HCT116 (cell line): ENCODE measurements at regions not wholly inside any gene's neighbourhood (a gene's known extent, or its start where the extent isn't known, plus 50 kb on each side); places are given as distances from the start of the nearest gene placed in this dataset.

ENCODE experiments used
- ATAC-seq: fragments of 200-7000 bp; cut with Tn5 transposase; 2 replicates; pipeline ENCODE4 v1.9.1; 2020; ENCODE audit warnings: mild to moderate bottlenecking, moderate library complexity
- BruUV-seq: library from RNA; stranded (reverse); fragments of 400-500 nt; replicated peaks from 2 replicates; lab custom pipeline; 2021; lab: Mats Ljungman, UMichigan
- CTCF ChIA-PET: fragments of 300-600 bp; sonication (Branson Sonifier 250); formaldehyde crosslinking; loops from one replicate; lab custom pipeline; 2021; ENCODE audit warnings: antibody characterized with exemption; lab: Charles Lee
- POLR2A ChIA-PET: fragments of 300-600, 350-600 bp; sonication (Branson Sonifier 250); formaldehyde crosslinking; loops from one replicate; lab custom pipeline; 2021; ENCODE audit warnings: antibody characterized with exemption; lab: Charles Lee
- RAD21 ChIA-PET, 2 experiments: fragments of 300-600 bp; sonication (Branson Sonifier 250); formaldehyde crosslinking; loops; one replicate each; lab custom pipeline; 2023; ENCODE audit warnings: low total read pairs in 2 of 2; ENCODE audit not compliant: uncharacterized antibody in 2 of 2, unreplicated experiment in 2 of 2, low non-redundant PET in 1 of 2; lab: Charles Lee
- DNase-seq: peaks from one replicate; pipeline ENCODE4 v3.0.0-alpha.2; 2010; ENCODE audit warnings: low read depth, low spot score
- H2AFZ ChIP-seq: fragments of 200-600 bp; shearing (Covaris generic), sonication (generic); 2 replicates; pipeline ENCODE4 v1.6.1; 2017; ENCODE audit warnings: low read depth, mixed run types, mixed read lengths, antibody characterized with exemption, low read length; ENCODE audit not compliant: poor library complexity, severe bottlenecking
- H3K27ac ChIP-seq: 2 replicates; pipeline ENCODE4 v1.5.1; 2012; ENCODE audit warnings: low read depth, low read length
- H3K27me3 ChIP-seq: fragments of 200-600 bp; sonication (generic); 2 replicates; pipeline ENCODE4 v1.6.1; 2016; ENCODE audit warnings: mixed run types, low read length, mixed read lengths; ENCODE audit not compliant: insufficient read depth
- H3K36me3 ChIP-seq, 2 experiments: fragments of 200-500 bp in 1 of 2; fragments of 200-600 bp in 1 of 2; sonication (Bioruptor generic) in 1 of 2; sonication (generic) in 1 of 2; 2 replicates each; pipeline versions ENCODE4 v1.5.1 to v1.6.1; 2014 to 2016; ENCODE audit warnings: low read length in 2 of 2, inconsistent platforms in 1 of 2, mixed read lengths in 1 of 2, mixed run types in 1 of 2; ENCODE audit not compliant: insufficient read depth in 2 of 2, control insufficient read depth in 1 of 2
- H3K4me1 ChIP-seq, 2 experiments: fragments of 200-600 bp in 1 of 2; sonication (generic) in 1 of 2; 2 replicates each; pipeline versions ENCODE4 v1.5.1 to v1.6.1; 2012 to 2017; ENCODE audit warnings: low read length in 2 of 2, inconsistent platforms in 1 of 2, mild to moderate bottlenecking in 1 of 2, mixed read lengths in 1 of 2, mixed run types in 1 of 2, moderate library complexity in 1 of 2; ENCODE audit not compliant: insufficient read depth in 2 of 2, control insufficient read depth in 1 of 2
- H3K4me2 ChIP-seq: fragments of 200-600 bp; sonication (generic); 2 replicates; pipeline ENCODE4 v1.6.1; 2017; ENCODE audit warnings: mixed run types, low read length, mixed read lengths
- H3K4me3 ChIP-seq, 2 experiments: fragments of 200-600 bp in 1 of 2; sonication (generic) in 1 of 2; replicated peaks in 1 of 2; 2 replicates each; pipeline ENCODE4 v1.5.1; 2011 to 2016; ENCODE audit warnings: low read length in 2 of 2, control low read depth in 1 of 2, low read depth in 1 of 2, mild to moderate bottlenecking in 1 of 2, mixed read lengths in 1 of 2, mixed run types in 1 of 2
- H3K79me2 ChIP-seq: fragments of 200-600 bp; sonication (generic); 2 replicates; pipeline ENCODE4 v1.6.1; 2017; ENCODE audit warnings: mild to moderate bottlenecking, mixed run types, low read length, moderate library complexity, mixed read lengths; ENCODE audit not compliant: insufficient read depth
- H3K9ac ChIP-seq: fragments of 200-600 bp; sonication (generic); 2 replicates; pipeline ENCODE4 v1.6.1; 2016; ENCODE audit warnings: low read length, mixed read lengths
- H3K9me2 ChIP-seq: fragments of 200-600 bp; sonication (generic), shearing (Covaris generic); 2 replicates; pipeline ENCODE4 v1.6.1; 2017; ENCODE audit warnings: mixed run types, mild to moderate bottlenecking, moderate library complexity; ENCODE audit not compliant: insufficient read depth
- H3K9me3 ChIP-seq, 2 experiments: fragments of 200-500 bp in 1 of 2; fragments of 200-600 bp in 1 of 2; sonication (Bioruptor generic) in 1 of 2; sonication (generic) in 1 of 2; 2 replicates each; pipeline ENCODE4 v1.6.1; 2014 to 2017; ENCODE audit warnings: low read length in 2 of 2, mixed read lengths in 2 of 2, inconsistent platforms in 1 of 2, low read depth in 1 of 2, mild to moderate bottlenecking in 1 of 2, mixed run types in 1 of 2, moderate library complexity in 1 of 2; ENCODE audit not compliant: control insufficient read depth in 1 of 2, insufficient read depth in 1 of 2
- H4K20me1 ChIP-seq: fragments of 200-600 bp; sonication (generic), shearing (Covaris generic); 2 replicates; pipeline ENCODE4 v1.6.1; 2017; ENCODE audit warnings: mixed run types, mild to moderate bottlenecking, moderate library complexity; ENCODE audit not compliant: insufficient read depth
- CEBPB ChIP-seq: IDR thresholded peaks from 2 replicates; pipeline ENCODE4 v1.6.1; 2012; ENCODE audit warnings: low read depth
- ELF1 ChIP-seq: IDR thresholded peaks from 2 replicates; pipeline ENCODE4 v1.6.1; 2012; ENCODE audit warnings: low read depth, borderline replicate concordance
- EZH2phosphoT487 ChIP-seq: fragments of 200-600 bp; IDR thresholded peaks from 2 replicates; pipeline ENCODE4 v1.6.1; 2018; ENCODE audit warnings: antibody characterized with exemption, borderline replicate concordance
- FOSL1 ChIP-seq: IDR thresholded peaks from 2 replicates; pipeline ENCODE4 v1.6.1; 2012; ENCODE audit warnings: low read depth
- POLR2A ChIP-seq: IDR thresholded peaks from 2 replicates; pipeline ENCODE4 v1.7.0; 2011; ENCODE audit warnings: borderline replicate concordance; ENCODE audit not compliant: insufficient read depth, insufficient read length; ENCODE audit errors: extremely low read depth
- POLR2AphosphoS5 ChIP-seq: IDR thresholded peaks from 2 replicates; pipeline ENCODE4 v1.6.1; 2011; ENCODE audit warnings: mild to moderate bottlenecking, low read depth, low read length, moderate library complexity
- RAD21 ChIP-seq: IDR thresholded peaks from 2 replicates; pipeline ENCODE4 v1.6.1; 2012; ENCODE audit warnings: low read depth, mild to moderate bottlenecking
- SIN3A ChIP-seq: IDR thresholded peaks from 2 replicates; pipeline ENCODE4 v1.6.1; 2012; ENCODE audit warnings: low read depth
- YY1 ChIP-seq: IDR thresholded peaks from 2 replicates; pipeline ENCODE4 v1.6.1; 2011; ENCODE audit warnings: low read length, low read depth, moderate library complexity, mild to moderate bottlenecking; ENCODE audit not compliant: insufficient replicate concordance; ENCODE audit errors: extremely low read depth
- ZFX ChIP-seq: fragments of 450-650 bp; IDR thresholded peaks from 2 replicates; pipeline ENCODE4 v1.6.1; 2017
- intact Hi-C: fragments of 100-400 bp; cut with micrococcal nuclease; formaldehyde crosslinking; loops from 2 replicates; pipeline ENCODE4 v1.10.0; 2022
- TF ChIP-seq, protein P1 (sequence below), 3 experiments: fragments of 200-600 bp in 1 of 3; sonication (generic) in 1 of 3; IDR thresholded peaks in 2 of 3; conservative IDR thresholded peaks in 1 of 3; 2 replicates each; pipeline ENCODE4 v1.5.1; 2012 to 2017; ENCODE audit warnings: low read depth in 2 of 3, low read length in 2 of 3, antibody characterized with exemption in 1 of 3, borderline replicate concordance in 1 of 3, control low read depth in 1 of 3, mild to moderate bottlenecking in 1 of 3, mixed read lengths in 1 of 3, mixed run types in 1 of 3, moderate library complexity in 1 of 3; ENCODE audit not compliant: insufficient read depth in 1 of 3
- TF ChIP-seq, protein P2 (sequence below): IDR thresholded peaks from 2 replicates; pipeline ENCODE4 v1.6.1; 2012; ENCODE audit warnings: low read depth

DNA sequence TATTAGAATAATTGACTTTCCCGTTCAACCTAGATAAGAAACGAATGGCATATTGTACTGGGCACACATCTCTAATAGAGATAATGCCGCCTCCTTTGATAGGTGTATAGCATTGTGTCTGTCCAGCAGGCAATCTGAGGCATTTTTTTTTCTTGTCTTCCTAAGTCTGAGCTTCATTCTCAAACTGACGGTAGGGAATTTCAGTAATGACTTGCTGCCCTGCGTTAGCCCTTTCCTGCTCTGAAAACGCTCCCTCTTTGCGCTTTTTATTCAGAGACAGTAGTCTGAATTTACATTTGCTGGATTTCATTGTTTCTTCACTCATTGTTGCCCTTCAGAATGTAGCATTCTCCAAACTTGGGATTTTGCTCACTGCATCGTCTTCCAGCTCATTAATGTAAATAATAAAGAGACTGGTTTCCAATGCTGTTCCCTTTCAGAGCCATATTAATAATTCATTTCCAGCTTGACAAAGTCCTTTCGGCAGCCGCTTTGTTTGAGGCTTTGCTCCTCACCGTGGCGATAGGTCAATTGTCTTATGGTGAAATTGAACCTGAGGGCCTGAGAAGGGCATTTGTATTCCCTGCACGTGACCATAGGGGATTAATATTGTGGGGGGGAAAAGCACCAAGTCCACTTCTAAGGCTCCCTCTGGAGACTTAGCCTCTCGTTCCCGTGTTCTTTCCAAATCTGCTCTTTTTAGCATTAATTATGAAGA is 412.1 kb downstream of the SMARCA1 start:
- Histone ChIP-seq H3K36me3 (no peaks in the 10 kb centered on the region), H3K9ac (no peak overlapping the region), H4K20me1 (no peaks in the 10 kb centered on the region), H3K4me2 (no peak overlapping the region), H3K79me2 (no peaks in the 10 kb centered on the region), H3K27ac (no peak overlapping the region), H2AFZ (no peak overlapping the region), H3K4me1 (no peaks in the 10 kb centered on the region), H3K4me3 (no peak overlapping the region), H3K27me3 (no peaks in the 10 kb centered on the region), H3K9me2 (no peaks in the 10 kb centered on the region), H3K9me3 (no peaks in the 10 kb centered on the region)
- no peak for DNase-seq
- ChIA-PET RAD21 (no interaction called here), POLR2A (no interaction called here), CTCF (no interaction called here)
- TF ChIP-seq SIN3A: no peak
- intact Hi-C loops: no loop called here
- ATAC-seq: no peak
- no TSS peak for BruUV-seq

DNA sequence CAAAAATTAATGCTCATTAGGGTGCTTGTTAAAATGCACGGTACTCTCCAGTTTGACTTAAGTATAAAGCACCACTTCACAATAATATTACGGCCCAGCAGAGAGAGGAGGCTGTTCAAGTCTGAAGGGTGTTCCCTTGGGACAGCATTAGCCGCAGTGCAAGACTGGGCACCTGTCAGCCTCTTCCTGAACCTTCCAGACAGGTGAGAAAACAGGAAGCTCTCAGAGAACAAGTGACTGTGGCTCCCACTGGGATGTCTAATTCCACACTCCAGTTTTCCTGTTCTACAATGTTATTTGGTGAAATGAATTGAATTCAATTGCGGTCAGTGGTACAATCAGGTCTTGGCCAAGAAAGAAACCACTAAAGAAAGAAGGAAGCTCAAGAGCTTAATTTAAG is 414.4 kb downstream of the SMARCA1 start:
- intact Hi-C loops: no loop called here
- no peaks in the 10 kb centered on the region for H4K20me1 ChIP-seq
- H3K9me3 ChIP-seq: no peaks in the 10 kb centered on the region
- H3K27me3 ChIP-seq: no peaks in the 10 kb centered on the region
- ATAC-seq (no peak), DNase-seq (no peak)
- H3K9ac ChIP-seq: no peak overlapping the region
- no peak overlapping the region for H3K27ac ChIP-seq
- BruUV-seq: no TSS peak
- no peaks in the 10 kb centered on the region for H3K36me3 ChIP-seq
- no peak overlapping the region for H3K4me3 ChIP-seq
- no peaks in the 10 kb centered on the region for H3K79me2 ChIP-seq
- H3K4me2 ChIP-seq: no peak overlapping the region
- no peaks in the 10 kb centered on the region for H3K4me1 ChIP-seq
- CTCF ChIA-PET: no interaction called here
- no peaks in the 10 kb centered on the region for H3K9me2 ChIP-seq
- POLR2A ChIA-PET: no interaction called here
- RAD21 ChIA-PET: no interaction called here
- no peak overlapping the region for H2AFZ ChIP-seq
- TF ChIP-seq CEBPB (no peak), RAD21 (no peak), YY1 (no peak), FOSL1 (no peak), EZH2phosphoT487 (no peak), POLR2A (no peak), SIN3A (no peak), ELF1 (no peak), ZFX (no peak), POLR2AphosphoS5 (no peak)
- TF ChIP-seq, protein P1, sequence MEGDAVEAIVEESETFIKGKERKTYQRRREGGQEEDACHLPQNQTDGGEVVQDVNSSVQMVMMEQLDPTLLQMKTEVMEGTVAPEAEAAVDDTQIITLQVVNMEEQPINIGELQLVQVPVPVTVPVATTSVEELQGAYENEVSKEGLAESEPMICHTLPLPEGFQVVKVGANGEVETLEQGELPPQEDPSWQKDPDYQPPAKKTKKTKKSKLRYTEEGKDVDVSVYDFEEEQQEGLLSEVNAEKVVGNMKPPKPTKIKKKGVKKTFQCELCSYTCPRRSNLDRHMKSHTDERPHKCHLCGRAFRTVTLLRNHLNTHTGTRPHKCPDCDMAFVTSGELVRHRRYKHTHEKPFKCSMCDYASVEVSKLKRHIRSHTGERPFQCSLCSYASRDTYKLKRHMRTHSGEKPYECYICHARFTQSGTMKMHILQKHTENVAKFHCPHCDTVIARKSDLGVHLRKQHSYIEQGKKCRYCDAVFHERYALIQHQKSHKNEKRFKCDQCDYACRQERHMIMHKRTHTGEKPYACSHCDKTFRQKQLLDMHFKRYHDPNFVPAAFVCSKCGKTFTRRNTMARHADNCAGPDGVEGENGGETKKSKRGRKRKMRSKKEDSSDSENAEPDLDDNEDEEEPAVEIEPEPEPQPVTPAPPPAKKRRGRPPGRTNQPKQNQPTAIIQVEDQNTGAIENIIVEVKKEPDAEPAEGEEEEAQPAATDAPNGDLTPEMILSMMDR (IDR thresholded peaks at IDR 0.05 in 2 of 3, conservative IDR thresholded peaks at IDR 0.05 in 1 of 3; ENCODE audit: borderline replicate concordance in 1 of 3, insufficient read depth in 1 of 3, low read depth in 2 of 3, low read length in 2 of 3): no peak
- TF ChIP-seq, protein P2, sequence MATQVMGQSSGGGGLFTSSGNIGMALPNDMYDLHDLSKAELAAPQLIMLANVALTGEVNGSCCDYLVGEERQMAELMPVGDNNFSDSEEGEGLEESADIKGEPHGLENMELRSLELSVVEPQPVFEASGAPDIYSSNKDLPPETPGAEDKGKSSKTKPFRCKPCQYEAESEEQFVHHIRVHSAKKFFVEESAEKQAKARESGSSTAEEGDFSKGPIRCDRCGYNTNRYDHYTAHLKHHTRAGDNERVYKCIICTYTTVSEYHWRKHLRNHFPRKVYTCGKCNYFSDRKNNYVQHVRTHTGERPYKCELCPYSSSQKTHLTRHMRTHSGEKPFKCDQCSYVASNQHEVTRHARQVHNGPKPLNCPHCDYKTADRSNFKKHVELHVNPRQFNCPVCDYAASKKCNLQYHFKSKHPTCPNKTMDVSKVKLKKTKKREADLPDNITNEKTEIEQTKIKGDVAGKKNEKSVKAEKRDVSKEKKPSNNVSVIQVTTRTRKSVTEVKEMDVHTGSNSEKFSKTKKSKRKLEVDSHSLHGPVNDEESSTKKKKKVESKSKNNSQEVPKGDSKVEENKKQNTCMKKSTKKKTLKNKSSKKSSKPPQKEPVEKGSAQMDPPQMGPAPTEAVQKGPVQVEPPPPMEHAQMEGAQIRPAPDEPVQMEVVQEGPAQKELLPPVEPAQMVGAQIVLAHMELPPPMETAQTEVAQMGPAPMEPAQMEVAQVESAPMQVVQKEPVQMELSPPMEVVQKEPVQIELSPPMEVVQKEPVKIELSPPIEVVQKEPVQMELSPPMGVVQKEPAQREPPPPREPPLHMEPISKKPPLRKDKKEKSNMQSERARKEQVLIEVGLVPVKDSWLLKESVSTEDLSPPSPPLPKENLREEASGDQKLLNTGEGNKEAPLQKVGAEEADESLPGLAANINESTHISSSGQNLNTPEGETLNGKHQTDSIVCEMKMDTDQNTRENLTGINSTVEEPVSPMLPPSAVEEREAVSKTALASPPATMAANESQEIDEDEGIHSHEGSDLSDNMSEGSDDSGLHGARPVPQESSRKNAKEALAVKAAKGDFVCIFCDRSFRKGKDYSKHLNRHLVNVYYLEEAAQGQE: no peak
